SU-DHL-6 (cell line): ENCODE measurements at regions not wholly inside any gene's neighbourhood (a gene's known extent, or its start where the extent isn't known, plus 50 kb on each side); places are given as distances from the start of the nearest gene placed in this dataset.

ENCODE experiments used
- H2AFZ ChIP-seq: fragments of 200-600 bp; sonication (generic); 2 replicates; pipeline ENCODE4 v1.6.1; 2014; ENCODE audit warnings: low read depth, mild to moderate bottlenecking, moderate library complexity, mixed read lengths, antibody characterized with exemption, low read length; ENCODE audit not compliant: severe bottlenecking
- H3F3A ChIP-seq: fragments of 200-600 bp; shearing (Covaris generic); 2 replicates; pipeline ENCODE4 v1.6.0; 2016; ENCODE audit warnings: antibody characterized with exemption, mild to moderate bottlenecking; ENCODE audit not compliant: insufficient read depth
- H3K27ac ChIP-seq: fragments of 200-600 bp; sonication (generic); 2 replicates; pipeline ENCODE4 v1.5.1; 2016; ENCODE audit warnings: low read depth, mild to moderate bottlenecking, low read length, moderate library complexity, mixed read lengths
- H3K27me3 ChIP-seq: fragments of 200-600 bp; sonication (generic), shearing (Covaris generic); 2 replicates; pipeline ENCODE4 v1.6.0; 2014; ENCODE audit warnings: mild to moderate bottlenecking, low read length
- H3K36me3 ChIP-seq: fragments of 200-600 bp; sonication (generic); 2 replicates; pipeline ENCODE4 v1.6.1; 2014; ENCODE audit warnings: mild to moderate bottlenecking, low read length, mixed read lengths
- H3K4me2 ChIP-seq: fragments of 300-600, 200-600 bp; shearing (Covaris generic), sonication (generic); 2 replicates; pipeline ENCODE4 v1.6.0; 2014; ENCODE audit warnings: low read length, low read depth, mild to moderate bottlenecking; ENCODE audit not compliant: poor library complexity, severe bottlenecking
- H3K4me3 ChIP-seq: fragments of 200-600 bp; sonication (generic); 2 replicates; pipeline ENCODE4 v1.5.1; 2014; ENCODE audit warnings: antibody characterized with exemption, low read length, mild to moderate bottlenecking, mixed read lengths; ENCODE audit not compliant: insufficient read depth, poor library complexity, severe bottlenecking
- H3K79me2 ChIP-seq: fragments of 200-600 bp; sonication (generic); 2 replicates; pipeline ENCODE4 v1.6.1; 2014; ENCODE audit warnings: mild to moderate bottlenecking, low read length, moderate library complexity; ENCODE audit not compliant: insufficient read depth
- H3K9ac ChIP-seq: fragments of 200-600 bp; sonication (generic); 2 replicates; pipeline ENCODE4 v1.7.0; 2014; ENCODE audit warnings: mild to moderate bottlenecking, low read length
- H3K9me2 ChIP-seq: fragments of 200-600 bp; sonication (generic); replicated peaks from 2 replicates; pipeline ENCODE4 v1.6.1; 2014; ENCODE audit warnings: low read length; ENCODE audit not compliant: insufficient read depth
- H3K9me3 ChIP-seq: fragments of 200-600 bp; sonication (generic); 2 replicates; pipeline ENCODE4 v1.6.1; 2014; ENCODE audit warnings: low read length, mixed read lengths; ENCODE audit not compliant: insufficient read depth
- H4K20me1 ChIP-seq: fragments of 200-600 bp; sonication (generic); 2 replicates; pipeline ENCODE4 v1.6.1; 2014; ENCODE audit warnings: low read depth, mild to moderate bottlenecking, antibody characterized with exemption, low read length, moderate library complexity, mixed read lengths
- EZH2phosphoT487 ChIP-seq: fragments of 200-600 bp; sonication (generic), shearing (Covaris generic); conservative IDR thresholded peaks from 2 replicates; pipeline ENCODE4 v1.6.1; 2018; ENCODE audit warnings: mild to moderate bottlenecking, antibody characterized with exemption, low read length, moderate library complexity, mixed read lengths
- TF ChIP-seq, protein P1 (sequence below): fragments of 200-600 bp; sonication (generic); IDR thresholded peaks from one replicate; pipeline ENCODE4 v1.5.1; 2017; ENCODE audit warnings: antibody characterized with exemption, mild to moderate bottlenecking, low read length, moderate library complexity; ENCODE audit not compliant: insufficient read depth, poor library complexity, severe bottlenecking

DNA sequence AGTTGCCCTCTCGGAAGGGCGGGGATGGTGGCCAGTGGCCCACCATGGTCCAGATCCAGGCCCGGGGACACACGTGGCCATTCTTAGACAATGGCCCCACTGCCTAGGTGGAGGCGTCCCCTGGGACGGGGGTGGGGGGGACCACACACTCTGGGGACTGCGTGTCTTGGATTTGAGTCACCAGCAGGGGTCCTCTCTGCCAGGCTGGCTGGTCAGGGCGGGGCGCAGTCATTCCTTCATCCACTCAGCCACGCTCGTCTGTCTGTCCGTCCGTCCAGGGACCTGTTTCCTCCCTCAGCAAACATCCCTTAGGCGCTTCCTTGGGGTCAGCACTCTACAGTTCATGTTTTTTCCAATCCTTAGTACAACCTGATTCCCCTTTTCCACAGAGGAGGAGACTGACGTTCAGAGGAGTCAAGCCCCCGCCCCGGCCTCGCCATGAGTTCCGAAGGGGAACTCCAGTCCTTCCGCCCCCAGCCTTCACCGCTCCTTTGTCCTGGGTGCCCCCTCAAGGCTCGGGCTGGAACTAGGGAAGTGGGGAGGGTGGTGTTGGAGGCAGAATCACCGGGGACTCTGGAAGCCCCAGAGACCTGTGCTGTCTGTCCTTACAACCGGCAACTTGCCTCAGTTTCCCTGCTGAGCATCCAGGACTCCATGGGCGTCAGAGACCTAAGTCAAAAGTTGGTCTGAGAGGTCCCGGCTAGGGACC is 276.6 kb upstream of the MVB12B start:
- Histone ChIP-seq H2AFZ (no peak overlapping the region), H3K4me3 (no peak overlapping the region), H4K20me1 (no peaks in the 10 kb centered on the region), H3K79me2 (no peaks in the 10 kb centered on the region), H3K9ac (no peak overlapping the region), H3K27me3 (no peaks in the 10 kb centered on the region), H3K4me2 (no peak overlapping the region), H3K36me3 (no peaks in the 10 kb centered on the region), H3K27ac (no peak overlapping the region), H3F3A (no peaks in the 10 kb centered on the region), H3K9me3 (no peaks in the 10 kb centered on the region), H3K9me2 (no peaks in the 10 kb centered on the region)
- no peak for TF ChIP-seq EZH2phosphoT487
- TF ChIP-seq, protein P1, sequence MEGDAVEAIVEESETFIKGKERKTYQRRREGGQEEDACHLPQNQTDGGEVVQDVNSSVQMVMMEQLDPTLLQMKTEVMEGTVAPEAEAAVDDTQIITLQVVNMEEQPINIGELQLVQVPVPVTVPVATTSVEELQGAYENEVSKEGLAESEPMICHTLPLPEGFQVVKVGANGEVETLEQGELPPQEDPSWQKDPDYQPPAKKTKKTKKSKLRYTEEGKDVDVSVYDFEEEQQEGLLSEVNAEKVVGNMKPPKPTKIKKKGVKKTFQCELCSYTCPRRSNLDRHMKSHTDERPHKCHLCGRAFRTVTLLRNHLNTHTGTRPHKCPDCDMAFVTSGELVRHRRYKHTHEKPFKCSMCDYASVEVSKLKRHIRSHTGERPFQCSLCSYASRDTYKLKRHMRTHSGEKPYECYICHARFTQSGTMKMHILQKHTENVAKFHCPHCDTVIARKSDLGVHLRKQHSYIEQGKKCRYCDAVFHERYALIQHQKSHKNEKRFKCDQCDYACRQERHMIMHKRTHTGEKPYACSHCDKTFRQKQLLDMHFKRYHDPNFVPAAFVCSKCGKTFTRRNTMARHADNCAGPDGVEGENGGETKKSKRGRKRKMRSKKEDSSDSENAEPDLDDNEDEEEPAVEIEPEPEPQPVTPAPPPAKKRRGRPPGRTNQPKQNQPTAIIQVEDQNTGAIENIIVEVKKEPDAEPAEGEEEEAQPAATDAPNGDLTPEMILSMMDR: no peak

DNA sequence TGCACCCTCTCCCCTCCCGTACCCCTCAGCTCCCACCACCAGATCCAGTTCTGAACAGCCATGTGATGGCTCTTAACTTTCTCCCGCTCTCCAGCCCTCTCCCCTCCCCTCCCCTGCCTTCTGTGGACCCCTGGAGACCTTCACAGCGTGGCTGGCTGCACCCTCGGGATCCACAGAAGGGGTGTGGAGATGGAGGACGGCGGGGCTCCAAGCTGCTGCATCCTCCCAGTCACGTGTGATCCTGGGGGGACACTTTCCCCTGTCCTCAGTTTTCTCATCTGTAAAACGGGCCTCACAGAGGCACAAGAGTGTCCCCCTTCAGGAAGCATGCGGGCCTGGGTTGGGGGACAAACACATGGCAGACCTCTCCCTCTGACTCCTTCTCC is 276.0 kb upstream of the MVB12B start:
- Histone ChIP-seq H3K9me3 (no peaks in the 10 kb centered on the region), H4K20me1 (no peaks in the 10 kb centered on the region), H3K27me3 (no peaks in the 10 kb centered on the region), H3K4me2 (no peak overlapping the region), H3K9me2 (no peaks in the 10 kb centered on the region), H3K79me2 (no peaks in the 10 kb centered on the region), H3K9ac (no peak overlapping the region), H3K36me3 (no peaks in the 10 kb centered on the region), H3K4me3 (no peak overlapping the region), H2AFZ (no peak overlapping the region), H3F3A (no peaks in the 10 kb centered on the region), H3K27ac (no peak overlapping the region)
- TF ChIP-seq, protein P1: no peak
- no peak for TF ChIP-seq EZH2phosphoT487

DNA sequence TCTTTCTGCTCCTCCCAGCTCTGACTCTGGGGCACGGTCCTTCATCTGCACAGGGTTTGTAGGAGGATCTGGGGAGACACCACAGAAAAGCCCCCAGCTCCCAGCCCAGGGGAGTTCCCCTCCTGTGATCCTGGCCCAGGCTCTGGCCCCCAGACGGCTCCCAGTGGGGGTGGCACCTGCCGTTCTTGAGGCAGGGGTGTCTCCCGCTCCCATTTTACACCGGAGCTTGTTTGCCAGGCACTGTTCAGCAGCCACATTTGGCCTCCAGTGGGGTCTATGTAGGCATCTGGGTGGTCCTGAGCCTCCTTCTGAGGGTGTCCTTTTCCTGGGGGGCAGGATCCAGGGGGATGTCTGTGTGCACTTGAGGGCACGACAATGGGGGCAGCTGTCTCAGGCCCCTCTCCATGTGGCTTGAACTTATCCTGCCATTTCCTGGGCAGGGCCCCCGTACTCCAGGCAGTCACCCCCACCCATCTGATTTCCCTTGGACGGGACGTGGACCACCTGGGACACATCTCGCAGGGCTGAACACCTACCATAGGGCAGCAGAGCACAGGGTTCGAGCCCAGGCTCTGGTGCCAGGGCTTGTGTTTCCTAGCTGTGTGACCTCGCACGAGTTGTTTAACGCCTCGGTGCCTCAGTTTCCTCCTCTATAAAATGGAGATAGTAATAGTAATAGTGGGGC is 275.0 kb upstream of the MVB12B start:
- Histone ChIP-seq H3K9ac (no peak overlapping the region), H2AFZ (no peak overlapping the region), H3K27ac (no peak overlapping the region), H3K9me2 (no peaks in the 10 kb centered on the region), H3K27me3 (no peaks in the 10 kb centered on the region), H3K79me2 (no peaks in the 10 kb centered on the region), H3K4me3 (no peak overlapping the region), H4K20me1 (no peaks in the 10 kb centered on the region), H3K4me2 (no peak overlapping the region), H3F3A (no peaks in the 10 kb centered on the region), H3K36me3 (no peaks in the 10 kb centered on the region), H3K9me3 (no peaks in the 10 kb centered on the region)
- no peak for TF ChIP-seq EZH2phosphoT487
- TF ChIP-seq, protein P1: no peak
